ENCODE measurements at regions not wholly inside any gene's neighbourhood (a gene's known extent, or its start where the extent isn't known, plus 50 kb on each side); places are given as distances from the start of the nearest gene placed in this dataset.

GRCh38 chr3:187519428-187519890, 150.7 kb downstream of the SST start:
- peak overlapping the region; percentile 19; the same call in 1 of the 2 replicates for H3K18ac ChIP-seq (ENCODE audit: extremely low read depth, low read length)
- DNase-seq (ENCODE audit: low read depth in 1 of 2, low spot score in 2 of 2) (peak; percentile 41 to 51), FAIRE-seq (peak; percentile 94)
- H3K4me3 ChIP-seq (ENCODE audit: extremely low read depth in 1 of 4, insufficient read depth in 2 of 4, low read depth in 3 of 4, low read length in 4 of 4): no peak overlapping the region
- H3K9ac ChIP-seq (replicated peaks in 1 of 4; ENCODE audit: extremely low read depth in 1 of 4, low read depth in 3 of 4, low read length in 3 of 4): no peak overlapping the region
- H3K27ac ChIP-seq (ENCODE audit: low read depth, low read length): no peak overlapping the region
- H3K14ac ChIP-seq (ENCODE audit: insufficient read length): no peak overlapping the region
- H3K79me1 ChIP-seq (ENCODE audit: low read depth, low read length): no peaks in the 10 kb centered on the region
- no peak overlapping the region for H4K8ac ChIP-seq (ENCODE audit: extremely low read depth, insufficient read depth, low read length)
- no peak overlapping the region for H2AFZ ChIP-seq (ENCODE audit: low read length)
- no peak overlapping the region for H4K91ac ChIP-seq (replicated peaks; ENCODE audit: insufficient read length, low read length)
- 32% methylated on average over 9 of the region's 9 CpGs; no CpG with 5 or more reads in 1 of the 2 experiments for WGBS, 2 experiments (ENCODE audit: extremely low coverage in 1 of 2, insufficient coverage in 1 of 2, insufficient read length in 1 of 2, insufficient replicate concordance in 2 of 2, low coverage in 1 of 2, low lambda C conversion rate in 2 of 2, missing lambda C conversion rate in 1 of 2)
- peak overlapping the region; percentile 7 to 48; a peak in 3 of 4 replicates for H3K4me2 ChIP-seq (ENCODE audit: insufficient read depth in 1 of 2, low read depth in 2 of 2, low read length in 2 of 2)
- no peak overlapping the region for H2BK15ac ChIP-seq (ENCODE audit: low read length)
- no peak overlapping the region for H3K4ac ChIP-seq (replicated peaks; ENCODE audit: insufficient read length, low read depth, low read length)
- peak overlapping the region; percentile 93 for H2BK5ac ChIP-seq (ENCODE audit: low read depth, low read length)
- H2BK20ac ChIP-seq (ENCODE audit: low read length): peak overlapping the region; percentile 16
- H4K5ac ChIP-seq (ENCODE audit: insufficient read length, low read depth, low read length): peak overlapping the region; percentile 13
- no peaks in the 10 kb centered on the region for H3K27me3 ChIP-seq (replicated peaks in 1 of 4; ENCODE audit: control insufficient read depth in 3 of 4, extremely low read depth in 1 of 4, insufficient read depth in 3 of 4, low read length in 3 of 4)
- no peak overlapping the region for H2BK12ac ChIP-seq (ENCODE audit: low read depth, low read length)
- H3K9me3 ChIP-seq (ENCODE audit: insufficient read depth in 2 of 2, low read depth in 1 of 2, low read length in 1 of 2): no peaks in the 10 kb centered on the region
- no peaks in the 10 kb centered on the region for H4K20me1 ChIP-seq (replicated peaks in 1 of 2; ENCODE audit: control insufficient read depth in 1 of 2, insufficient read depth in 2 of 2, low read length in 2 of 2)
- H3K36me3 ChIP-seq (ENCODE audit: control insufficient read depth in 2 of 4, insufficient read depth in 4 of 4, low read length in 3 of 4): peaks cover 0 to 2% (median 0%) of the 10 kb centered on the region in 4 experiments; a peak in 1 of 8 replicates
- ChIA-PET POLR2A (ENCODE audit: partially characterized antibody) (interaction anchor here (1.3 kb wide), 1 partner anchor 53 kb away, joined by 5 read pairs; no protein-coding TSS in a partner anchor), CTCF (ENCODE audit: partially characterized antibody) (interaction anchor here (0.7 to 1.5 kb wide), 3 partner anchors 9 to 199 kb away, joined by 3 to 4 read pairs (median 3); no protein-coding TSS in a partner anchor)
- no peak overlapping the region for H3K56ac ChIP-seq (replicated peaks; ENCODE audit: insufficient read length, low read depth, low read length)
- H2BK120ac ChIP-seq (replicated peaks; ENCODE audit: low read depth, low read length): no peak overlapping the region
- H2AK5ac ChIP-seq (ENCODE audit: low read depth, low read length): no peak overlapping the region
- H3K4me1 ChIP-seq (replicated peaks in 1 of 4; ENCODE audit: control insufficient read depth in 3 of 4, insufficient read depth in 4 of 4, low read length in 3 of 4): peaks cover 2 to 16% (median 9%) of the 10 kb centered on the region in 4 experiments; a peak in 4 of 7 replicates
- H3K23ac ChIP-seq (ENCODE audit: insufficient read length): no peak overlapping the region
- no peaks in the 10 kb centered on the region for H3K79me2 ChIP-seq (ENCODE audit: control insufficient read depth in 1 of 2, insufficient read depth in 2 of 2, low read length in 2 of 2)
- peak; percentile 97 for TF ChIP-seq TEAD4 (IDR thresholded peaks at IDR 0.05; ENCODE audit: low read depth, low read length)
- TF ChIP-seq ATF2 (IDR thresholded peaks at IDR 0.05; ENCODE audit: low read length): peak; percentile 68; the same call in 1 of the 2 replicates
- peak; percentile 74 for TF ChIP-seq JUND (IDR thresholded peaks at IDR 0.05; ENCODE audit: low read length)
- peak in 1 of 2 experiments; percentile 60; a peak in 1 of 4 replicates for TF ChIP-seq HDAC2 (IDR thresholded peaks at IDR 0.05; ENCODE audit: borderline replicate concordance in 1 of 2, low read depth in 2 of 2, low read length in 2 of 2)
- 0 out of 3 replicates have a peak, but pooled peaks of 1 of the 2 experiments have one; percentile 12 for TF ChIP-seq EP300 (IDR thresholded peaks at IDR 0.05; ENCODE audit: borderline replicate concordance in 1 of 2, low read depth in 2 of 2, low read length in 2 of 2)
- peak; percentile 11 for TF ChIP-seq NANOG (IDR thresholded peaks at IDR 0.05; ENCODE audit: insufficient read depth, low read depth, low read length, poor library complexity, severe bottlenecking)
- TF ChIP-seq GTF2F1 (IDR thresholded peaks at IDR 0.05; ENCODE audit: borderline replicate concordance, low read depth, low read length): no peak
- TF ChIP-seq SP1 (IDR thresholded peaks at IDR 0.05; ENCODE audit: low read depth, low read length): peak; percentile 27; the same call in 1 of the 2 replicates
- 0 out of 2 replicates have a peak, but pooled peaks have one; percentile 15 for TF ChIP-seq CREB1 (IDR thresholded peaks at IDR 0.05)
- TF ChIP-seq BACH1 (IDR thresholded peaks at IDR 0.05; ENCODE audit: low read length): no peak
- H3K23me2 ChIP-seq (ENCODE audit: low read depth, low read length): no peaks in the 10 kb centered on the region; the same call in none of the 2 replicates

Data from H1 (cell line).